K562 (cell line): ENCODE measurements at regions not wholly inside any gene's neighbourhood (a gene's known extent, or its start where the extent isn't known, plus 50 kb on each side); places are given as distances from the start of the nearest gene placed in this dataset.

Experiments used
- ATAC-seq: fragments of 200-7000 bp; cut with Tn5 transposase; 3 replicates; pipeline ENCODE4 v1.9.1; 2020; ENCODE audit warnings: moderate library complexity
- BruUV-seq: library from RNA; stranded (reverse); fragments of 400-500 nt; replicated peaks from 2 replicates; lab custom pipeline; 2021; lab: Mats Ljungman, UMichigan
- CTCF ChIA-PET: fragments of 300-600 bp; formaldehyde crosslinking; extraction: SDS; loops from one replicate; lab custom pipeline; 2021; ENCODE audit warnings: low intra/inter-chr PET ratio; lab: Yijun Ruan, JAX
- POLR2A ChIA-PET: fragments of 300-600, 350-650 bp; sonication (Branson Sonifier 250); formaldehyde crosslinking; extraction: SDS; loops from one replicate; lab custom pipeline; 2021; ENCODE audit warnings: antibody characterized with exemption, inconsistent platforms; lab: Yijun Ruan, JAX
- DNase-seq, 4 experiments: peaks; one replicate each; pipeline versions ENCODE4 v3.0.0 to v3.0.0-alpha.2; 2011 to 2018; ENCODE audit warnings: low spot score in 3 of 4, mixed read lengths in 3 of 4; ENCODE audit errors: extremely low read depth in 1 of 4
- FAIRE-seq: peaks from 2 replicates; lab custom pipeline; 2011; peaks lifted over from hg19 to GRCh38; lab: Jason Lieb, UNC
- H2AFZ ChIP-seq: 2 replicates; pipeline ENCODE4 v1.6.0; 2011; ENCODE audit warnings: low read depth, low read length, control low read depth, inconsistent platforms
- H3K27ac ChIP-seq: fragments of 200-600 bp; 3 replicates; pipeline ENCODE4 v1.8.0; 2011; ENCODE audit warnings: low read depth, mild to moderate bottlenecking, control low read depth, inconsistent platforms, low read length, moderate library complexity, mixed read lengths; ENCODE audit errors: extremely low read depth
- H3K27me3 ChIP-seq, 2 experiments: fragments of 300-600 bp in 1 of 2; 2 replicates in 1 of 2; 3 replicates in 1 of 2; pipeline versions ENCODE4 v1.6.0 to v1.8.0; 2011; ENCODE audit warnings: inconsistent platforms in 2 of 2, low read length in 2 of 2, mild to moderate bottlenecking in 1 of 2, mixed read lengths in 1 of 2, moderate library complexity in 1 of 2; ENCODE audit not compliant: control insufficient read depth in 2 of 2, insufficient read depth in 2 of 2
- H3K36me3 ChIP-seq: fragments of 300-600 bp; 3 replicates; pipeline ENCODE4 v1.8.0; 2011; ENCODE audit warnings: mild to moderate bottlenecking, low read length, inconsistent platforms; ENCODE audit not compliant: control insufficient read depth, insufficient read depth
- H3K4me1 ChIP-seq, 2 experiments: fragments of 200-600 bp in 1 of 2; replicated peaks in 1 of 2; 2 replicates in 1 of 2; 3 replicates in 1 of 2; pipeline versions ENCODE4 v1.5.1 to v1.8.0; 2011; ENCODE audit warnings: inconsistent platforms in 2 of 2, low read length in 2 of 2, mild to moderate bottlenecking in 1 of 2, mixed read lengths in 1 of 2, moderate library complexity in 1 of 2; ENCODE audit not compliant: control insufficient read depth in 2 of 2, insufficient read depth in 2 of 2
- H3K4me2 ChIP-seq: 2 replicates; pipeline ENCODE4 v1.6.1; 2011; ENCODE audit warnings: low read length, control low read depth, inconsistent platforms, mixed read lengths; ENCODE audit not compliant: insufficient read depth
- H3K4me3 ChIP-seq: fragments of 200-600 bp; sonication (generic), shearing (Covaris generic); 2 replicates; pipeline ENCODE4 v1.5.1; 2016; ENCODE audit warnings: control low read depth, inconsistent platforms
- H3K79me2 ChIP-seq: fragments of 200-600 bp; 3 replicates; pipeline ENCODE4 v1.8.0; 2011; ENCODE audit warnings: low read length, inconsistent platforms; ENCODE audit not compliant: control insufficient read depth, insufficient read depth
- H3K9ac ChIP-seq, 2 experiments: 2 replicates each; pipeline versions ENCODE4 v1.6.0 to v1.6.1; 2011; ENCODE audit warnings: low read depth in 2 of 2, low read length in 2 of 2, control low read depth in 1 of 2, inconsistent platforms in 1 of 2, mild to moderate bottlenecking in 1 of 2, mixed read lengths in 1 of 2; ENCODE audit not compliant: insufficient read depth in 1 of 2
- H3K9me1 ChIP-seq: one replicate; pipeline ENCODE4 v1.6.0; 2011; ENCODE audit warnings: inconsistent platforms, mild to moderate bottlenecking, low read length, moderate library complexity; ENCODE audit not compliant: control insufficient read depth, insufficient read depth
- H3K9me3 ChIP-seq: replicated peaks from 2 replicates; pipeline ENCODE4 v1.5.1; 2011; ENCODE audit warnings: low read depth, low read length, inconsistent platforms; ENCODE audit not compliant: control insufficient read depth, insufficient read depth
- H4K20me1 ChIP-seq: replicated peaks from 2 replicates; pipeline ENCODE4 v1.6.1; 2011; ENCODE audit warnings: low read length, inconsistent platforms, mixed read lengths; ENCODE audit not compliant: control insufficient read depth, insufficient read depth
- BMI1 ChIP-seq: fragments of 150-350 bp; IDR thresholded peaks from 2 replicates; pipeline ENCODE4 v1.6.1; 2014; ENCODE audit warnings: low read length
- ESRRB ChIP-seq: fragments of 250-450 bp; sonication (Bioruptor Pico); IDR thresholded peaks from 2 replicates; pipeline ENCODE4 v1.5.0; 2020; ENCODE audit warnings: mild to moderate bottlenecking, moderate library complexity, borderline replicate concordance
- GABPB2 ChIP-seq: fragments of 250-450 bp; sonication (Bioruptor Pico); conservative IDR thresholded peaks from 2 replicates; pipeline ENCODE4 v1.5.1; 2021; ENCODE audit warnings: mild to moderate bottlenecking
- ILK ChIP-seq: fragments of 450-650 bp; IDR thresholded peaks from 2 replicates; pipeline ENCODE4 v1.6.1; 2016; ENCODE audit warnings: missing genetic modification characterization, low read depth, mild to moderate bottlenecking, missing compliant biosample characterization, moderate library complexity, borderline replicate concordance
- SOX6 ChIP-seq: fragments of 450-650 bp; IDR thresholded peaks from 2 replicates; pipeline ENCODE4 v1.6.1; 2014; ENCODE audit warnings: mild to moderate bottlenecking
- SP2 ChIP-seq: IDR thresholded peaks from 2 replicates; pipeline ENCODE4 v1.6.1; 2011; ENCODE audit warnings: mild to moderate bottlenecking, low read depth, low read length, moderate library complexity; ENCODE audit not compliant: poor library complexity, severe bottlenecking; ENCODE audit errors: extremely low read depth
- ZNF311 ChIP-seq: fragments of 250-450 bp; sonication (Bioruptor Pico); IDR thresholded peaks from 2 replicates; pipeline ENCODE4 v1.4.0; 2020; ENCODE audit warnings: mild to moderate bottlenecking, moderate library complexity
- WGBS: fragments of 100-300 bp; shearing (Covaris generic); methylation state at CpG from one replicate; pipeline ENCODE4 v1.1.6; 2016; ENCODE audit warnings: low coverage, mixed read lengths; ENCODE audit not compliant: insufficient coverage; ENCODE audit errors: missing lambda C conversion rate; 5-methylcytosine and 5-hydroxymethylcytosine counted together
- in situ Hi-C: fragments of 300-500 bp; cut with MboI; formaldehyde crosslinking; loops from 4 replicates; pipeline ENCODE4 v1.15.0; 2018; ENCODE audit warnings: inconsistent platforms, mixed read lengths
- intact Hi-C: fragments of 100-400 bp; cut with micrococcal nuclease; formaldehyde crosslinking; loops from 2 replicates; pipeline ENCODE4 v1.14.2; 2022
- TF ChIP-seq, protein P1 (sequence below): conservative IDR thresholded peaks from 2 replicates; pipeline ENCODE4 v1.6.1; 2011; ENCODE audit warnings: low read depth, mild to moderate bottlenecking, low read length; ENCODE audit not compliant: control insufficient read depth
- TF ChIP-seq, protein P2 (sequence below): sonication (generic); formaldehyde crosslinking; IDR thresholded peaks from 2 replicates; pipeline ENCODE4 v1.9.0; 2022; ENCODE audit warnings: mild to moderate bottlenecking, missing genetic modification reagents
- TF ChIP-seq, protein P3 (sequence below): sonication (generic); formaldehyde crosslinking; IDR thresholded peaks from 2 replicates; pipeline ENCODE4 v1.9.0; 2022; ENCODE audit warnings: mild to moderate bottlenecking, missing genetic modification reagents

DNA sequence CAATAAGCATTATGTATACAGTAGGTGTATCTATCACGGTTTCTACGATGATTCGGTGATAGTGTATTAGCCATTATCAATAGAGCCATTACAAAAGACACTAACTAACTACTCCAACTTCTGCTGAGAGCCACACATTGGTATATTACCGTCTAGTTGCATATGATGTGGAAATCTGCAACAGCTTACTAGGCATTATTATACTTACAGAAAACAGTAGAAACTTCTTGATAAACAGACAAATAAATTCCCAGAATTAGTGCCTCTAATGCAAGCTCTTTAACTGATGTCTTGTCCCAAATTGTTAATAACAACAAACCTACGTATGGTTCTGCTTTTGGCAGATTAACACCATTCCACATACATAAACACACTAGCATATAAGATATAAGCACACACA lies 1923.0 kb upstream of the PIK3C3 start (continued):
- TF ChIP-seq, protein P1, sequence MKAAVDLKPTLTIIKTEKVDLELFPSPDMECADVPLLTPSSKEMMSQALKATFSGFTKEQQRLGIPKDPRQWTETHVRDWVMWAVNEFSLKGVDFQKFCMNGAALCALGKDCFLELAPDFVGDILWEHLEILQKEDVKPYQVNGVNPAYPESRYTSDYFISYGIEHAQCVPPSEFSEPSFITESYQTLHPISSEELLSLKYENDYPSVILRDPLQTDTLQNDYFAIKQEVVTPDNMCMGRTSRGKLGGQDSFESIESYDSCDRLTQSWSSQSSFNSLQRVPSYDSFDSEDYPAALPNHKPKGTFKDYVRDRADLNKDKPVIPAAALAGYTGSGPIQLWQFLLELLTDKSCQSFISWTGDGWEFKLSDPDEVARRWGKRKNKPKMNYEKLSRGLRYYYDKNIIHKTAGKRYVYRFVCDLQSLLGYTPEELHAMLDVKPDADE, result no peak
- TF ChIP-seq, protein P2, sequence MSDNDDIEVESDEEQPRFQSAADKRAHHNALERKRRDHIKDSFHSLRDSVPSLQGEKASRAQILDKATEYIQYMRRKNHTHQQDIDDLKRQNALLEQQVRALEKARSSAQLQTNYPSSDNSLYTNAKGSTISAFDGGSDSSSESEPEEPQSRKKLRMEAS (CRISPR knock-in tag), result no peak
- no peak for TF ChIP-seq GABPB2 (CRISPR knock-in tag)
- TF ChIP-seq ESRRB (CRISPR knock-in tag), result no peak
- TF ChIP-seq BMI1, result no peak
- TF ChIP-seq ILK, result no peak
- no peak for TF ChIP-seq ZNF311

DNA sequence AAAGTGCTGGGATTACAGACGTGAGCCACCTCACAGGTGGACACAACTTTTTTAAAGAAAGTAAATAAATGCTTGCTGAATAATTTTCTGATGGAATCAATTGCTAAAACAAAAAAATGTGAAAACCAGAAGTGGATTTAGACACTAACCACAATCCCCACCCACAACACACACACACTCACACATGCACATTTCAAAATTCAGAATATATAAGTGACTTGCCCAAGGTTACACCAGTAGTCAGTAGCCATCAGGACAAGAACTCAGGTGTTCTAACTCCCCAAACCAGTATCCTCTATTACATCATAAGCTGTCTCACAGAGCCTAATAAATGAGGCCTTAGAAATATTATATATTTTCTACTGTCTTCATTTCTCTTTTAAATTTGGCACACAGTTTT lies 1923.6 kb upstream of the PIK3C3 start:
- Histone ChIP-seq H3K79me2 (no peaks in the 10 kb centered on the region), H3K9me1 (no peaks in the 10 kb centered on the region), H3K27ac (no peak overlapping the region), H3K4me1 (no peaks in the 10 kb centered on the region), H4K20me1 (no peaks in the 10 kb centered on the region), H3K9ac (no peak overlapping the region), H2AFZ (no peak overlapping the region), H3K4me3 (no peak overlapping the region), H3K36me3 (no peaks in the 10 kb centered on the region), H3K27me3 (no peaks in the 10 kb centered on the region), H3K4me2 (no peak overlapping the region), H3K9me3 (0 out of 2 replicates have a peak, but pooled peaks cover 3% of the 10 kb centered on the region)
- BruUV-seq, result no TSS peak
- in situ Hi-C loops (no loop called here), intact Hi-C loops (no loop called here)
- WGBS, result 0% methylated on average over 1 of the region's 1 CpG
- CTCF ChIA-PET, result no interaction called here
- FAIRE-seq (no peak), DNase-seq (no peak), ATAC-seq (no peak)
- TF ChIP-seq, protein P3, sequence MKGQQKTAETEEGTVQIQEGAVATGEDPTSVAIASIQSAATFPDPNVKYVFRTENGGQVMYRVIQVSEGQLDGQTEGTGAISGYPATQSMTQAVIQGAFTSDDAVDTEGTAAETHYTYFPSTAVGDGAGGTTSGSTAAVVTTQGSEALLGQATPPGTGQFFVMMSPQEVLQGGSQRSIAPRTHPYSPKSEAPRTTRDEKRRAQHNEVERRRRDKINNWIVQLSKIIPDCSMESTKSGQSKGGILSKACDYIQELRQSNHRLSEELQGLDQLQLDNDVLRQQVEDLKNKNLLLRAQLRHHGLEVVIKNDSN (CRISPR knock-in tag), result no peak
- TF ChIP-seq SP2 (no peak), SOX6 (no peak)
- POLR2A ChIA-PET, result no interaction called here
